SK-N-SH treated with all-trans-retinoic acid at 6 μM for 48 hours (cell line): ENCODE measurements at regions not wholly inside any gene's neighbourhood (a gene's known extent, or its start where the extent isn't known, plus 50 kb on each side); places are given as distances from the start of the nearest gene placed in this dataset.

Experiments
- ATAC-seq: fragments of 200-7000 bp; cut with Tn5 transposase; 3 replicates; pipeline ENCODE4 v1.9.1; 2020; ENCODE audit warnings: mild to moderate bottlenecking, moderate library complexity
- ARNTL ChIP-seq: fragments of 450-650 bp; formaldehyde crosslinking; IDR thresholded peaks from 2 replicates; pipeline ENCODE4 v1.5.0; 2020; ENCODE audit warnings: low read depth, mild to moderate bottlenecking, moderate library complexity, borderline replicate concordance
- BACH2 ChIP-seq: fragments of 250-450 bp; sonication (Bioruptor Pico); IDR thresholded peaks from 2 replicates; pipeline ENCODE4 v1.9.0; 2021; ENCODE audit warnings: mild to moderate bottlenecking, borderline replicate concordance
- CSDC2 ChIP-seq: fragments of 250-450 bp; sonication (Bioruptor Pico); IDR thresholded peaks from 2 replicates; pipeline ENCODE4 v1.5.0; 2020; ENCODE audit warnings: mild to moderate bottlenecking, moderate library complexity
- ESRRG ChIP-seq: fragments of 250-450 bp; sonication (Bioruptor Pico); IDR thresholded peaks from 2 replicates; pipeline ENCODE4 v1.6.1; 2021; ENCODE audit warnings: mild to moderate bottlenecking
- GLIS3 ChIP-seq: fragments of 250-450 bp; sonication (Bioruptor Pico); IDR thresholded peaks from 2 replicates; pipeline ENCODE4 v1.5.0; 2020; ENCODE audit warnings: mild to moderate bottlenecking, moderate library complexity
- ISL1 ChIP-seq: fragments of 250-450 bp; sonication (Bioruptor Pico); IDR thresholded peaks from 2 replicates; pipeline ENCODE4 v2.1.2; 2022; ENCODE audit warnings: mild to moderate bottlenecking, moderate library complexity
- PPARA ChIP-seq: fragments of 250-450 bp; sonication (Bioruptor Pico); IDR thresholded peaks from 2 replicates; pipeline ENCODE4 v1.5.0; 2020; ENCODE audit warnings: mild to moderate bottlenecking, borderline replicate concordance
- RARB ChIP-seq: fragments of 250-450 bp; sonication (Bioruptor Pico); IDR thresholded peaks from 2 replicates; pipeline ENCODE4 v1.8.0; 2021; ENCODE audit warnings: mild to moderate bottlenecking, moderate library complexity
- SNAI2 ChIP-seq: fragments of 250-450 bp; sonication (Bioruptor Pico); IDR thresholded peaks from 2 replicates; pipeline ENCODE4 v1.5.0; 2020; ENCODE audit warnings: mild to moderate bottlenecking, moderate library complexity
- TCF4 ChIP-seq: fragments of 250-450 bp; sonication (Bioruptor Pico); IDR thresholded peaks from 2 replicates; pipeline ENCODE4 v1.8.0; 2021; ENCODE audit warnings: mild to moderate bottlenecking, moderate library complexity, borderline replicate concordance
- TOX ChIP-seq: fragments of 250-450 bp; sonication (Bioruptor Pico); IDR thresholded peaks from 2 replicates; pipeline ENCODE4 v1.8.0; 2021; ENCODE audit warnings: mild to moderate bottlenecking, moderate library complexity, borderline replicate concordance
- ZC3H10 ChIP-seq: fragments of 250-450 bp; sonication (Bioruptor Pico); IDR thresholded peaks from 2 replicates; pipeline ENCODE4 v1.5.1; 2021; ENCODE audit warnings: mild to moderate bottlenecking, moderate library complexity
- ZFP3 ChIP-seq: fragments of 250-450 bp; sonication (Bioruptor Pico); IDR thresholded peaks from 2 replicates; pipeline ENCODE4 v1.5.0; 2020; ENCODE audit warnings: mild to moderate bottlenecking, moderate library complexity
- ZFP30 ChIP-seq: fragments of 450-650 bp; formaldehyde crosslinking; IDR thresholded peaks from 2 replicates; pipeline ENCODE4 v1.5.0; 2022; ENCODE audit warnings: mild to moderate bottlenecking, moderate library complexity
- ZNF565 ChIP-seq: fragments of 450-650 bp; formaldehyde crosslinking; conservative IDR thresholded peaks from 2 replicates; pipeline ENCODE4 v1.5.0; 2020; ENCODE audit warnings: low read depth, mild to moderate bottlenecking, moderate library complexity
- ZNF70 ChIP-seq: fragments of 450-650 bp; formaldehyde crosslinking; IDR thresholded peaks from 2 replicates; pipeline ENCODE4 v1.5.0; 2020; ENCODE audit warnings: mild to moderate bottlenecking, moderate library complexity
- ZNF8 ChIP-seq: fragments of 450-650 bp; formaldehyde crosslinking; IDR thresholded peaks from 2 replicates; pipeline ENCODE4 v1.5.0; 2020; ENCODE audit warnings: mild to moderate bottlenecking, moderate library complexity
- TF ChIP-seq, protein P1 (sequence below): fragments of 250-450 bp; sonication (Bioruptor Pico); IDR thresholded peaks from 2 replicates; pipeline ENCODE4 v1.5.1; 2020; ENCODE audit warnings: low read depth, mild to moderate bottlenecking, moderate library complexity
- TF ChIP-seq, protein P2 (sequence below): fragments of 250-450 bp; sonication (Bioruptor Pico); IDR thresholded peaks from 2 replicates; pipeline ENCODE4 v1.8.0; 2020; ENCODE audit warnings: mild to moderate bottlenecking, moderate library complexity, borderline replicate concordance
- TF ChIP-seq, protein P3 (sequence below): fragments of 250-450 bp; sonication (Bioruptor Pico); IDR thresholded peaks from 2 replicates; pipeline ENCODE4 v1.5.1; 2021; ENCODE audit warnings: mild to moderate bottlenecking, moderate library complexity
- TF ChIP-seq, protein P4 (sequence below): fragments of 250-450 bp; sonication (Bioruptor Pico); IDR thresholded peaks from 2 replicates; pipeline ENCODE4 v1.5.0; 2020; ENCODE audit warnings: mild to moderate bottlenecking, moderate library complexity
- TF ChIP-seq, protein P5 (sequence below): fragments of 250-450 bp; sonication (Bioruptor Pico); IDR thresholded peaks from 2 replicates; pipeline ENCODE4 v1.8.0; 2021; ENCODE audit warnings: low read depth, mild to moderate bottlenecking, moderate library complexity, borderline replicate concordance

DNA sequence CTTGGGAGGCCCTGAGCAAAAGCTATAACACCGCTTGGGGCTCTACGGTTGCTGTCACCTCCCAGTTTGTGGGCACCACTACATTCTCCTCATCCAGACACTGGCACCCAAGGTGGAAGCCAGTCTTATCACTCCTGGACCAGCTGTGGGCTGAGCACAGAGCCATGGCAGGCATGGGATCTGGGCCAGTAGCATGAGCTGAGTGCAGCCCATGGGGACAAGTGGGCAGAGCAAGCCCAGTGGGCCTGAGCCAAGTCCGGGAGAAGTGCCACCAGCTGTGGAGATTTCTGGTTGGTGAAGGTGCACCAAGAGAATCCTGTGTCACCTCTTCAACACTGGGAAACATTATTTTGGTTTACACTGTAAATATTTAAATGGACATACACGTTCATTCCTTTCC lies 1013.0 kb downstream of the TECRL start:
- TF ChIP-seq TCF4 = no peak
- TF ChIP-seq, all 23 proteins: peak for 0
- no peak for ATAC-seq

DNA sequence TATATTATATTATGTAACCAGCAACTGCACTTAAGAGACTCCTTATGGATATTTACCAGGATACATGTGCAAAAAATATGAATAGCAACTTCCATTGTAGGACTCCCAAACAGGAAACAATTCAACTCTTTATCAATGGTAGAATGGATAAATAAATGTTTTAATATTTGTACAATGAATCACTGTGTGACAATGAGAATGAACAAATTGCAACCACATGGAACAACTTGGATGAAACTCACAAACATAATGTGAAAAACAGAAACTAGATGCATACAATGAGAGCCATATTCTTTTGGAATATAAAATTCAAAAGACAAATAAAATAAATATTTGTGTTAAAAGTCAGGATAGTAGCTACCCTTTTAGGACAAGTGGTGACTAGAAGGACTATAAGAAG lies 1015.7 kb downstream of the TECRL start:
- no peak for ATAC-seq
- TF ChIP-seq TCF4 = no peak
- no peak for TF ChIP-seq PPARA (CRISPR knock-in tag)
- TF ChIP-seq GLIS3 (CRISPR knock-in tag) = no peak
- TF ChIP-seq ZC3H10 = no peak
- TF ChIP-seq ZFP30 = no peak
- no peak for TF ChIP-seq SNAI2 (CRISPR knock-in tag)
- TF ChIP-seq, protein P1, sequence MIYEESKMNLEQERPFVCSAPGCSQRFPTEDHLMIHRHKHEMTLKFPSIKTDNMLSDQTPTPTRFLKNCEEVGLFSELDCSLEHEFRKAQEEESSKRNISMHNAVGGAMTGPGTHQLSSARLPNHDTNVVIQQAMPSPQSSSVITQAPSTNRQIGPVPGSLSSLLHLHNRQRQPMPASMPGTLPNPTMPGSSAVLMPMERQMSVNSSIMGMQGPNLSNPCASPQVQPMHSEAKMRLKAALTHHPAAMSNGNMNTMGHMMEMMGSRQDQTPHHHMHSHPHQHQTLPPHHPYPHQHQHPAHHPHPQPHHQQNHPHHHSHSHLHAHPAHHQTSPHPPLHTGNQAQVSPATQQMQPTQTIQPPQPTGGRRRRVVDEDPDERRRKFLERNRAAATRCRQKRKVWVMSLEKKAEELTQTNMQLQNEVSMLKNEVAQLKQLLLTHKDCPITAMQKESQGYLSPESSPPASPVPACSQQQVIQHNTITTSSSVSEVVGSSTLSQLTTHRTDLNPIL (CRISPR knock-in tag) = no peak
- TF ChIP-seq ARNTL (CRISPR knock-in tag) = no peak
- TF ChIP-seq ZFP3 = no peak
- TF ChIP-seq ZNF8 (CRISPR knock-in tag) = no peak
- no peak for TF ChIP-seq BACH2
- TF ChIP-seq, protein P2, sequence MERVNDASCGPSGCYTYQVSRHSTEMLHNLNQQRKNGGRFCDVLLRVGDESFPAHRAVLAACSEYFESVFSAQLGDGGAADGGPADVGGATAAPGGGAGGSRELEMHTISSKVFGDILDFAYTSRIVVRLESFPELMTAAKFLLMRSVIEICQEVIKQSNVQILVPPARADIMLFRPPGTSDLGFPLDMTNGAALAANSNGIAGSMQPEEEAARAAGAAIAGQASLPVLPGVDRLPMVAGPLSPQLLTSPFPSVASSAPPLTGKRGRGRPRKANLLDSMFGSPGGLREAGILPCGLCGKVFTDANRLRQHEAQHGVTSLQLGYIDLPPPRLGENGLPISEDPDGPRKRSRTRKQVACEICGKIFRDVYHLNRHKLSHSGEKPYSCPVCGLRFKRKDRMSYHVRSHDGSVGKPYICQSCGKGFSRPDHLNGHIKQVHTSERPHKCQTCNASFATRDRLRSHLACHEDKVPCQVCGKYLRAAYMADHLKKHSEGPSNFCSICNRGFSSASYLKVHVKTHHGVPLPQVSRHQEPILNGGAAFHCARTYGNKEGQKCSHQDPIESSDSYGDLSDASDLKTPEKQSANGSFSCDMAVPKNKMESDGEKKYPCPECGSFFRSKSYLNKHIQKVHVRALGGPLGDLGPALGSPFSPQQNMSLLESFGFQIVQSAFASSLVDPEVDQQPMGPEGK (CRISPR knock-in tag) = no peak
- TF ChIP-seq ISL1 = no peak
- TF ChIP-seq, all 23 proteins: peak for 0

DNA sequence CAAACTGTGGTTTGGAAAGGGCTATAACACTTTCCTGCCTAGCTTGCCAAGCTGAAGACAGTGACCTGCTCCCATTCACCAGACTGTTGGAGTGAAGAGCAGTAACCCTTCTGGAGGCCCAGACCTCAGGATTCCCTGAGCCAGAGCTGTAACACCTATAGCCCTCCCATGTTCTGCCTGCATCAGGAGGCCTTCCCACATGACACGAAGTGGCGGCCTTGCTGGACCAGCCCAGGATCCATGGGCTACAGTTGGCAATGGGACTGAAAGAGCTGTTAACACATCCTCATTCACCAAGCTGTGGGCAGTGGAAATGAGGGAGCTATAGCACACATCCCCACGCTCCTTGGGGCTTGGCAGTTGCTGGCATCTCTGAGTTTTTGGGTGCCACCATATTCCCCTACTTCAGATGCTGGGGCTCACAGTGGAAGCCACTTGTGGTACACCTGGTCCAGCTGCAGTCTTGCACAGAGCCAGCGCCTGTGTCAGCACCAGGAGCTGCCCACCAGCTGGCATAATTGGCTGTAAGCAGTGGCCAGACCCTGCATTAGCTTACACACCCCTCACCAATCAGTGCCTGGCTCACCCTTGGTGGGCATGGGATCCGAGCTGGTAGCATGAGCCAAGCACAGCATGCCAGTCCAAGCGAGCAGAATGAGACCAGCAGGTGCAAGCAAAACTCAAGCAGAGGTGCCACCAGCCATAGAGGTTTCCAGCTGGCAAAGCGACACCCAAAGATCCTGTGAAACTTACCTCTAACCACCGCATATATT lies 1029.3 kb downstream of the TECRL start:
- ATAC-seq = no peak
- no peak for TF ChIP-seq SNAI2 (CRISPR knock-in tag)
- no peak for TF ChIP-seq TOX (CRISPR knock-in tag)
- TF ChIP-seq, protein P2 (CRISPR knock-in tag) = no peak
- TF ChIP-seq ARNTL (CRISPR knock-in tag) = no peak
- TF ChIP-seq, protein P3, sequence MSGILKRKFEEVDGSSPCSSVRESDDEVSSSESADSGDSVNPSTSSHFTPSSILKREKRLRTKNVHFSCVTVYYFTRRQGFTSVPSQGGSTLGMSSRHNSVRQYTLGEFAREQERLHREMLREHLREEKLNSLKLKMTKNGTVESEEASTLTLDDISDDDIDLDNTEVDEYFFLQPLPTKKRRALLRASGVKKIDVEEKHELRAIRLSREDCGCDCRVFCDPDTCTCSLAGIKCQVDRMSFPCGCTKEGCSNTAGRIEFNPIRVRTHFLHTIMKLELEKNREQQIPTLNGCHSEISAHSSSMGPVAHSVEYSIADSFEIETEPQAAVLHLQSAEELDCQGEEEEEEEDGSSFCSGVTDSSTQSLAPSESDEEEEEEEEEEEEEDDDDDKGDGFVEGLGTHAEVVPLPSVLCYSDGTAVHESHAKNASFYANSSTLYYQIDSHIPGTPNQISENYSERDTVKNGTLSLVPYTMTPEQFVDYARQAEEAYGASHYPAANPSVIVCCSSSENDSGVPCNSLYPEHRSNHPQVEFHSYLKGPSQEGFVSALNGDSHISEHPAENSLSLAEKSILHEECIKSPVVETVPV (CRISPR knock-in tag) = no peak
- TF ChIP-seq CSDC2 = no peak
- TF ChIP-seq ISL1 = no peak
- TF ChIP-seq, protein P4, sequence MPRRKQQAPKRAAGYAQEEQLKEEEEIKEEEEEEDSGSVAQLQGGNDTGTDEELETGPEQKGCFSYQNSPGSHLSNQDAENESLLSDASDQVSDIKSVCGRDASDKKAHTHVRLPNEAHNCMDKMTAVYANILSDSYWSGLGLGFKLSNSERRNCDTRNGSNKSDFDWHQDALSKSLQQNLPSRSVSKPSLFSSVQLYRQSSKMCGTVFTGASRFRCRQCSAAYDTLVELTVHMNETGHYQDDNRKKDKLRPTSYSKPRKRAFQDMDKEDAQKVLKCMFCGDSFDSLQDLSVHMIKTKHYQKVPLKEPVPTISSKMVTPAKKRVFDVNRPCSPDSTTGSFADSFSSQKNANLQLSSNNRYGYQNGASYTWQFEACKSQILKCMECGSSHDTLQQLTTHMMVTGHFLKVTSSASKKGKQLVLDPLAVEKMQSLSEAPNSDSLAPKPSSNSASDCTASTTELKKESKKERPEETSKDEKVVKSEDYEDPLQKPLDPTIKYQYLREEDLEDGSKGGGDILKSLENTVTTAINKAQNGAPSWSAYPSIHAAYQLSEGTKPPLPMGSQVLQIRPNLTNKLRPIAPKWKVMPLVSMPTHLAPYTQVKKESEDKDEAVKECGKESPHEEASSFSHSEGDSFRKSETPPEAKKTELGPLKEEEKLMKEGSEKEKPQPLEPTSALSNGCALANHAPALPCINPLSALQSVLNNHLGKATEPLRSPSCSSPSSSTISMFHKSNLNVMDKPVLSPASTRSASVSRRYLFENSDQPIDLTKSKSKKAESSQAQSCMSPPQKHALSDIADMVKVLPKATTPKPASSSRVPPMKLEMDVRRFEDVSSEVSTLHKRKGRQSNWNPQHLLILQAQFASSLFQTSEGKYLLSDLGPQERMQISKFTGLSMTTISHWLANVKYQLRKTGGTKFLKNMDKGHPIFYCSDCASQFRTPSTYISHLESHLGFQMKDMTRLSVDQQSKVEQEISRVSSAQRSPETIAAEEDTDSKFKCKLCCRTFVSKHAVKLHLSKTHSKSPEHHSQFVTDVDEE = no peak
- no peak for TF ChIP-seq ZFP30
- TF ChIP-seq ZNF8 (CRISPR knock-in tag) = no peak
- no peak for TF ChIP-seq GLIS3 (CRISPR knock-in tag)
- TF ChIP-seq RARB (CRISPR knock-in tag) = no peak
- TF ChIP-seq TCF4 = no peak
- TF ChIP-seq, protein P5, sequence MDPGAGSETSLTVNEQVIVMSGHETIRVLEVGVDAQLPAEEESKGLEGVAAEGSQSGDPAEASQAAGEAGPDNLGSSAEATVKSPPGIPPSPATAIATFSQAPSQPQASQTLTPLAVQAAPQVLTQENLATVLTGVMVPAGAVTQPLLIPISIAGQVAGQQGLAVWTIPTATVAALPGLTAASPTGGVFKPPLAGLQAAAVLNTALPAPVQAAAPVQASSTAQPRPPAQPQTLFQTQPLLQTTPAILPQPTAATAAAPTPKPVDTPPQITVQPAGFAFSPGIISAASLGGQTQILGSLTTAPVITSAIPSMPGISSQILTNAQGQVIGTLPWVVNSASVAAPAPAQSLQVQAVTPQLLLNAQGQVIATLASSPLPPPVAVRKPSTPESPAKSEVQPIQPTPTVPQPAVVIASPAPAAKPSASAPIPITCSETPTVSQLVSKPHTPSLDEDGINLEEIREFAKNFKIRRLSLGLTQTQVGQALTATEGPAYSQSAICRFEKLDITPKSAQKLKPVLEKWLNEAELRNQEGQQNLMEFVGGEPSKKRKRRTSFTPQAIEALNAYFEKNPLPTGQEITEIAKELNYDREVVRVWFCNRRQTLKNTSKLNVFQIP = no peak
- no peak for TF ChIP-seq ZC3H10
- no peak for TF ChIP-seq PPARA (CRISPR knock-in tag)
- no peak for TF ChIP-seq ZNF565 (CRISPR knock-in tag)
- TF ChIP-seq BACH2 = no peak
- no peak for TF ChIP-seq ZNF70 (CRISPR knock-in tag)
- no peak for TF ChIP-seq ESRRG (CRISPR knock-in tag)
